Mesendoderm (in vitro differentiated cells): ENCODE measurements at regions not wholly inside any gene's neighbourhood (a gene's known extent, or its start where the extent isn't known, plus 50 kb on each side); places are given as distances from the start of the nearest gene placed in this dataset.

Experiments
- DNase-seq: peaks from one replicate; pipeline ENCODE4 v3.0.0; 2013
- H2AK5ac ChIP-seq: 2 replicates; pipeline ENCODE4 v1.6.1; 2013; ENCODE audit warnings: low read length, inconsistent platforms
- H2BK120ac ChIP-seq: 2 replicates; pipeline ENCODE4 v1.6.1; 2013; ENCODE audit warnings: low read depth, mild to moderate bottlenecking, low read length, moderate library complexity, mixed read lengths
- H2BK15ac ChIP-seq: replicated peaks from 2 replicates; pipeline ENCODE4 v1.6.1; 2013; ENCODE audit warnings: low read depth, mild to moderate bottlenecking, moderate library complexity
- H2BK5ac ChIP-seq: 2 replicates; pipeline ENCODE4 v1.6.1; 2013; ENCODE audit warnings: low read length, inconsistent platforms
- H3K18ac ChIP-seq: 2 replicates; pipeline ENCODE4 v1.6.1; 2013; ENCODE audit warnings: mild to moderate bottlenecking, low read length, mixed read lengths
- H3K23ac ChIP-seq: one replicate; pipeline ENCODE4 v1.6.1; 2013; ENCODE audit warnings: low read length
- H3K27ac ChIP-seq: 2 replicates; pipeline ENCODE4 v1.5.1; 2013; ENCODE audit warnings: low read depth, mild to moderate bottlenecking, inconsistent platforms, low read length, moderate library complexity
- H3K27me3 ChIP-seq: 2 replicates; pipeline ENCODE4 v1.6.1; 2013; ENCODE audit warnings: low read length, control low read depth, mild to moderate bottlenecking, inconsistent platforms; ENCODE audit not compliant: insufficient read depth, poor library complexity
- H3K36me3 ChIP-seq: 2 replicates; pipeline ENCODE4 v1.6.1; 2013; ENCODE audit warnings: low read length, inconsistent platforms; ENCODE audit not compliant: control insufficient read depth, insufficient read depth
- H3K4ac ChIP-seq: one replicate; pipeline ENCODE4 v1.6.1; 2013; ENCODE audit warnings: low read depth, mild to moderate bottlenecking, low read length, moderate library complexity
- H3K4me1 ChIP-seq: 2 replicates; pipeline ENCODE4 v1.6.1; 2013; ENCODE audit warnings: low read depth, low read length, inconsistent platforms; ENCODE audit not compliant: control insufficient read depth
- H3K4me2 ChIP-seq: 2 replicates; pipeline ENCODE4 v1.6.1; 2013; ENCODE audit warnings: low read length
- H3K4me3 ChIP-seq: 2 replicates; pipeline ENCODE4 v1.5.1; 2013; ENCODE audit warnings: mild to moderate bottlenecking, low read length
- H3K56ac ChIP-seq: one replicate; pipeline ENCODE4 v1.6.1; 2013; ENCODE audit warnings: low read length
- H3K79me1 ChIP-seq: 2 replicates; pipeline ENCODE4 v1.6.1; 2013; ENCODE audit warnings: low read length, inconsistent platforms
- H3K79me2 ChIP-seq: 2 replicates; pipeline ENCODE4 v1.6.1; 2013; ENCODE audit warnings: mild to moderate bottlenecking, low read length; ENCODE audit not compliant: control insufficient read depth, insufficient read depth
- H3K9ac ChIP-seq: 2 replicates; pipeline ENCODE4 v1.6.1; 2013; ENCODE audit warnings: low read length, inconsistent platforms
- H4K5ac ChIP-seq: one replicate; pipeline ENCODE4 v1.6.1; 2013; ENCODE audit warnings: low read length
- H4K8ac ChIP-seq: one replicate; pipeline ENCODE4 v1.6.1; 2013; ENCODE audit warnings: low read depth, mild to moderate bottlenecking, control low read depth, low read length, moderate library complexity
- WGBS: extraction: QIAGEN DNeasy Blood & Tissue Kit; methylation state at CpG from one replicate; pipeline ENCODE4 v1.1.7; 2013; ENCODE audit warnings: low lambda C conversion rate, missing lambda C conversion rate; ENCODE audit not compliant: insufficient coverage; ENCODE audit errors: extremely low coverage; 5-methylcytosine and 5-hydroxymethylcytosine counted together

GRCh38 chr15:57823325-57823882 is 116.9 kb downstream of the POLR2M start:
- Histone ChIP-seq H2BK15ac (no peak overlapping the region), H3K56ac (no peak overlapping the region), H3K18ac (no peak overlapping the region), H3K4me1 (no peaks in the 10 kb centered on the region), H4K8ac (no peak overlapping the region), H3K9ac (no peak overlapping the region), H3K4me3 (no peak overlapping the region), H3K23ac (no peak overlapping the region), H3K4me2 (no peak overlapping the region), H2AK5ac (no peak overlapping the region), H3K79me1 (no peaks in the 10 kb centered on the region), H2BK120ac (no peak overlapping the region), H3K36me3 (no peaks in the 10 kb centered on the region), H3K27ac (no peak overlapping the region), H3K79me2 (no peaks in the 10 kb centered on the region), H3K4ac (no peak overlapping the region), H3K27me3 (no peaks in the 10 kb centered on the region), H4K5ac (no peak overlapping the region), H2BK5ac (no peak overlapping the region)
- DNase-seq, result no peak
- no CpG with 5 or more reads among the region's 6 CpGs for WGBS

- no CpG with 5 or more reads among the region's 3 CpGs for WGBS
- H2AK5ac ChIP-seq, result no peak overlapping the region
- H2BK5ac ChIP-seq, result no peak overlapping the region
- no peak overlapping the region for H3K9ac ChIP-seq
- H3K4ac ChIP-seq, result no peak overlapping the region
- no peaks in the 10 kb centered on the region for H3K79me2 ChIP-seq
- no peak overlapping the region for H3K4me2 ChIP-seq
- no peak overlapping the region for H3K18ac ChIP-seq
- H3K27ac ChIP-seq, result no peak overlapping the region
- no peaks in the 10 kb centered on the region for H3K79me1 ChIP-seq
- no peak overlapping the region for H3K56ac ChIP-seq
- H3K23ac ChIP-seq, result no peak overlapping the region
- H3K27me3 ChIP-seq, result no peaks in the 10 kb centered on the region
- no peaks in the 10 kb centered on the region for H3K36me3 ChIP-seq
- no peak overlapping the region for H4K8ac ChIP-seq
- no peak overlapping the region for H3K4me3 ChIP-seq
- DNase-seq, result no peak
- no peak overlapping the region for H4K5ac ChIP-seq
- no peak overlapping the region for H2BK15ac ChIP-seq
- H3K4me1 ChIP-seq, result no peaks in the 10 kb centered on the region
- no peak overlapping the region for H2BK120ac ChIP-seq
Measured at GRCh38 chr15:57824186-57824585, 117.7 kb downstream of the POLR2M start.

- Histone ChIP-seq H3K79me1 (no peaks in the 10 kb centered on the region), H2AK5ac (no peak overlapping the region), H4K5ac (no peak overlapping the region), H3K4me3 (no peak overlapping the region), H2BK15ac (no peak overlapping the region), H3K79me2 (no peaks in the 10 kb centered on the region), H3K9ac (no peak overlapping the region), H2BK5ac (no peak overlapping the region), H3K27me3 (no peaks in the 10 kb centered on the region), H3K56ac (no peak overlapping the region), H4K8ac (no peak overlapping the region), H3K36me3 (no peaks in the 10 kb centered on the region), H3K4ac (no peak overlapping the region), H3K4me2 (no peak overlapping the region), H2BK120ac (no peak overlapping the region), H3K23ac (no peak overlapping the region), H3K4me1 (no peaks in the 10 kb centered on the region), H3K27ac (no peak overlapping the region), H3K18ac (no peak overlapping the region)
- no CpG with 5 or more reads among the region's 5 CpGs for WGBS
- no peak for DNase-seq
Measured at GRCh38 chr15:57827021-57827420, 120.5 kb downstream of the POLR2M start.

- Histone ChIP-seq H3K4me3 (no peak overlapping the region), H4K8ac (no peak overlapping the region), H3K56ac (no peak overlapping the region), H3K79me2 (no peaks in the 10 kb centered on the region), H3K4me1 (no peaks in the 10 kb centered on the region), H2BK120ac (no peak overlapping the region), H2BK5ac (no peak overlapping the region), H3K18ac (no peak overlapping the region), H3K79me1 (no peaks in the 10 kb centered on the region), H3K9ac (no peak overlapping the region), H3K27ac (no peak overlapping the region), H3K23ac (no peak overlapping the region), H2BK15ac (no peak overlapping the region), H3K36me3 (no peaks in the 10 kb centered on the region), H4K5ac (no peak overlapping the region), H2AK5ac (no peak overlapping the region), H3K27me3 (no peaks in the 10 kb centered on the region), H3K4me2 (no peak overlapping the region), H3K4ac (no peak overlapping the region)
- no peak for DNase-seq
- WGBS, result no CpG with 5 or more reads among the region's 2 CpGs
Measured at GRCh38 chr15:57827971-57828370, 121.5 kb downstream of the POLR2M start.

GRCh38 chr15:57832183-57832582 is 125.7 kb downstream of the POLR2M start:
- Histone ChIP-seq H2AK5ac (no peak overlapping the region), H2BK120ac (no peak overlapping the region), H3K79me2 (no peaks in the 10 kb centered on the region), H3K4me3 (no peak overlapping the region), H3K4me1 (no peaks in the 10 kb centered on the region), H3K4ac (no peak overlapping the region), H3K56ac (no peak overlapping the region), H2BK15ac (no peak overlapping the region), H4K8ac (no peak overlapping the region), H3K36me3 (no peaks in the 10 kb centered on the region), H2BK5ac (no peak overlapping the region), H3K27ac (no peak overlapping the region), H3K79me1 (no peaks in the 10 kb centered on the region), H3K23ac (no peak overlapping the region), H3K4me2 (no peak overlapping the region), H3K27me3 (no peaks in the 10 kb centered on the region), H3K9ac (no peak overlapping the region), H4K5ac (no peak overlapping the region), H3K18ac (no peak overlapping the region)
- DNase-seq, result no peak
- WGBS, result no CpG with 5 or more reads among the region's 1 CpG

GRCh38 chr15:57835119-57835518 is 128.6 kb downstream of the POLR2M start:
- no peak for DNase-seq
- Histone ChIP-seq H2AK5ac (no peak overlapping the region), H3K4me1 (no peaks in the 10 kb centered on the region), H4K8ac (no peak overlapping the region), H3K56ac (no peak overlapping the region), H3K4me3 (no peak overlapping the region), H3K4me2 (no peak overlapping the region), H3K27me3 (no peaks in the 10 kb centered on the region), H2BK15ac (no peak overlapping the region), H3K23ac (no peak overlapping the region), H2BK5ac (no peak overlapping the region), H3K27ac (no peak overlapping the region), H3K79me2 (no peaks in the 10 kb centered on the region), H4K5ac (no peak overlapping the region), H3K18ac (no peak overlapping the region), H3K36me3 (no peaks in the 10 kb centered on the region), H2BK120ac (no peak overlapping the region), H3K9ac (no peak overlapping the region), H3K79me1 (no peaks in the 10 kb centered on the region), H3K4ac (no peak overlapping the region)
- no CpG with 5 or more reads among the region's 3 CpGs for WGBS
